ENCODE measurements at regions not wholly inside any gene's neighbourhood (a gene's known extent, or its start where the extent isn't known, plus 50 kb on each side); places are given as distances from the start of the nearest gene placed in this dataset.

- peak overlapping the region; percentile 83 to 94 for H3K4me3 ChIP-seq (ENCODE audit: control insufficient read depth in 1 of 2, extremely low read depth in 1 of 2, low read length in 1 of 2)
- Mint-ChIP-seq H3K4me1 (peaks cover 24 to 38% (median 32%) of the 10 kb centered on the region in 3 donors), H3K27ac (peak overlapping the region; percentile 60 to 68), H3K36me3 (no peaks in the 10 kb centered on the region), H3K9me3 (no peaks in the 10 kb centered on the region), H3K27me3 (peaks cover 0 to 14% of the 10 kb centered on the region in 2 donors), H3K4me3 (peak overlapping the region; percentile 80 to 84 (median 81))
- peaks cover 0 to 18% of the 10 kb centered on the region in 2 experiments for H3K27me3 ChIP-seq (replicated peaks in 1 of 2; ENCODE audit: control insufficient read depth in 2 of 2, extremely low read depth in 1 of 2, insufficient read depth in 2 of 2, low read length in 1 of 2)
- ATAC-seq (replicated peaks in 1 of 4) (peak; percentile 64 to 71 (median 68)), DNase-seq (peak; percentile 61 to 90 (median 85))
- H3K27ac ChIP-seq (ENCODE audit: low read length), result no peak overlapping the region
- ChIA-PET CTCF (interaction anchor here in 1 of 2 donors (0.6 kb wide), 1 partner anchor 51 kb away, joined by 3 read pairs; no protein-coding TSS in a partner anchor), POLR2A (no interaction called here)
- H3K9me3 ChIP-seq, result no peaks in the 10 kb centered on the region
- WGBS (ENCODE audit: insufficient coverage), result 7% methylated on average over 38 of the region's 58 CpGs
- H3K36me3 ChIP-seq (ENCODE audit: control insufficient read depth in 2 of 2, extremely low read depth in 1 of 2, insufficient read depth in 1 of 2, low read length in 1 of 2), result no peaks in the 10 kb centered on the region
- peaks cover 12 to 45% of the 10 kb centered on the region in 2 experiments for H3K4me1 ChIP-seq (ENCODE audit: control insufficient read depth in 1 of 2, extremely low read depth in 1 of 2, insufficient read depth in 2 of 2, low read length in 2 of 2)
Observed at GRCh38 chr12:107317751-107318555, 224.6 kb upstream of the CRY1 start.

GRCh38 chr12:107318556-107318805 is 225.1 kb upstream of the CRY1 start:
- Mint-ChIP-seq H3K4me3 (peak overlapping the region; percentile 80 to 84 (median 81)), H3K27ac (peak overlapping the region in 1 of 2 donors; percentile 18), H3K4me1 (peaks cover 24 to 43% (median 37%) of the 10 kb centered on the region in 3 donors), H3K27me3 (peaks cover 0 to 14% of the 10 kb centered on the region in 2 donors), H3K9me3 (no peaks in the 10 kb centered on the region), H3K36me3 (no peaks in the 10 kb centered on the region)
- H3K36me3 ChIP-seq (ENCODE audit: control insufficient read depth in 2 of 2, extremely low read depth in 1 of 2, insufficient read depth in 1 of 2, low read length in 1 of 2), result no peaks in the 10 kb centered on the region
- peak in 6 of 35 experiments; percentile 6 to 25 (median 13) for DNase-seq
- POLR2A ChIA-PET, result no interaction called here
- no peak overlapping the region for H3K27ac ChIP-seq (ENCODE audit: low read length)
- ATAC-seq (replicated peaks in 1 of 4), result no peak
- peaks cover 14 to 48% of the 10 kb centered on the region in 2 experiments for H3K4me1 ChIP-seq (ENCODE audit: control insufficient read depth in 1 of 2, extremely low read depth in 1 of 2, insufficient read depth in 2 of 2, low read length in 2 of 2)
- peaks cover 0 to 18% of the 10 kb centered on the region in 2 experiments for H3K27me3 ChIP-seq (replicated peaks in 1 of 2; ENCODE audit: control insufficient read depth in 2 of 2, extremely low read depth in 1 of 2, insufficient read depth in 2 of 2, low read length in 1 of 2)
- peak overlapping the region; percentile 83 to 94 for H3K4me3 ChIP-seq (ENCODE audit: control insufficient read depth in 1 of 2, extremely low read depth in 1 of 2, low read length in 1 of 2)
- H3K9me3 ChIP-seq, result no peaks in the 10 kb centered on the region
- CTCF ChIA-PET, result interaction anchor here in 1 of 2 donors (0.6 kb wide), 1 partner anchor 50 kb away, joined by 3 read pairs; no protein-coding TSS in a partner anchor
- under 1% methylated on average over 19 of the region's 19 CpGs for WGBS (ENCODE audit: insufficient coverage)

GRCh38 chr12:107318806-107319532 is 225.6 kb upstream of the CRY1 start:
- Mint-ChIP-seq H3K27me3 (peaks cover 0 to 14% of the 10 kb centered on the region in 2 donors), H3K27ac (peak overlapping the region in 1 of 2 donors; percentile 18), H3K4me1 (peaks cover 24 to 48% (median 42%) of the 10 kb centered on the region in 3 donors), H3K36me3 (no peaks in the 10 kb centered on the region), H3K4me3 (peak overlapping the region; percentile 80 to 84 (median 81)), H3K9me3 (no peaks in the 10 kb centered on the region)
- POLR2A ChIA-PET, result interaction anchor here in 1 of 2 donors (0.7 kb wide), 1 partner anchor 51 kb away, joined by 5 read pairs; no protein-coding TSS in a partner anchor
- ATAC-seq (replicated peaks in 1 of 4) (no peak), DNase-seq (peak in 18 of 35 experiments; percentile 4 to 44 (median 15))
- under 1% methylated on average over 72 of the region's 72 CpGs for WGBS (ENCODE audit: insufficient coverage)
- H3K4me1 ChIP-seq (ENCODE audit: control insufficient read depth in 1 of 2, extremely low read depth in 1 of 2, insufficient read depth in 2 of 2, low read length in 2 of 2), result peaks cover 14 to 48% of the 10 kb centered on the region in 2 experiments
- no peak overlapping the region for H3K27ac ChIP-seq (ENCODE audit: low read length)
- CTCF ChIA-PET, result no interaction called here
- no peaks in the 10 kb centered on the region for H3K36me3 ChIP-seq (ENCODE audit: control insufficient read depth in 2 of 2, extremely low read depth in 1 of 2, insufficient read depth in 1 of 2, low read length in 1 of 2)
- no peaks in the 10 kb centered on the region for H3K9me3 ChIP-seq
- peaks cover 0 to 18% of the 10 kb centered on the region in 2 experiments for H3K27me3 ChIP-seq (replicated peaks in 1 of 2; ENCODE audit: control insufficient read depth in 2 of 2, extremely low read depth in 1 of 2, insufficient read depth in 2 of 2, low read length in 1 of 2)
- peak overlapping the region; percentile 83 to 94 for H3K4me3 ChIP-seq (ENCODE audit: control insufficient read depth in 1 of 2, extremely low read depth in 1 of 2, low read length in 1 of 2)

- H3K27me3 Mint-ChIP-seq, result peaks cover 0 to 14% of the 10 kb centered on the region in 2 donors
- H3K9me3 Mint-ChIP-seq, result no peaks in the 10 kb centered on the region
- WGBS (ENCODE audit: insufficient coverage), result under 1% methylated on average over 60 of the region's 60 CpGs
- Histone ChIP-seq H3K9me3 (no peaks in the 10 kb centered on the region), H3K36me3 (ENCODE audit: control insufficient read depth in 2 of 2, extremely low read depth in 1 of 2, insufficient read depth in 1 of 2, low read length in 1 of 2) (no peaks in the 10 kb centered on the region), H3K27me3 (replicated peaks in 1 of 2; ENCODE audit: control insufficient read depth in 2 of 2, extremely low read depth in 1 of 2, insufficient read depth in 2 of 2, low read length in 1 of 2) (peaks cover 0 to 18% of the 10 kb centered on the region in 2 experiments), H3K27ac (ENCODE audit: low read length) (peak overlapping the region; percentile 48), H3K4me1 (ENCODE audit: control insufficient read depth in 1 of 2, extremely low read depth in 1 of 2, insufficient read depth in 2 of 2, low read length in 2 of 2) (peaks cover 14 to 48% of the 10 kb centered on the region in 2 experiments), H3K4me3 (ENCODE audit: control insufficient read depth in 1 of 2, extremely low read depth in 1 of 2, low read length in 1 of 2) (peak overlapping the region; percentile 83 to 94)
- ATAC-seq (replicated peaks in 1 of 4) (peak in 2 of 4 experiments; percentile 4 to 6), DNase-seq (peak in 19 of 35 experiments; percentile 7 to 50 (median 18))
- peak overlapping the region; percentile 80 to 89 (median 89) for H3K4me3 Mint-ChIP-seq
- H3K36me3 Mint-ChIP-seq, result no peaks in the 10 kb centered on the region
- POLR2A ChIA-PET, result interaction anchor here in 1 of 2 donors (0.7 kb wide), 1 partner anchor 50 kb away, joined by 5 read pairs; no protein-coding TSS in a partner anchor
- no peak overlapping the region for H3K27ac Mint-ChIP-seq
- CTCF ChIA-PET, result no interaction called here
- H3K4me1 Mint-ChIP-seq, result peaks cover 27 to 51% (median 46%) of the 10 kb centered on the region in 3 donors
Observed at GRCh38 chr12:107319533-107320032, 226.2 kb upstream of the CRY1 start.

- ATAC-seq (replicated peaks in 1 of 4) (peak; percentile 53 to 65 (median 61)), DNase-seq (peak; percentile 58 to 89 (median 81))
- H3K27ac ChIP-seq (ENCODE audit: low read length), result peak overlapping the region; percentile 79
- no peaks in the 10 kb centered on the region for H3K9me3 Mint-ChIP-seq
- H3K4me3 Mint-ChIP-seq, result peak overlapping the region; percentile 80 to 89 (median 89)
- POLR2A ChIA-PET, result interaction anchor here in 1 of 2 donors (0.7 to 1.0 kb wide), 5 partner anchors 11 to 1018 kb away, joined by 3 to 8 read pairs (median 3); no protein-coding TSS in a partner anchor
- peak overlapping the region; percentile 96 to 97 for H3K27ac Mint-ChIP-seq
- H3K4me3 ChIP-seq (ENCODE audit: control insufficient read depth in 1 of 2, extremely low read depth in 1 of 2, low read length in 1 of 2), result peak overlapping the region; percentile 83 to 94
- no peaks in the 10 kb centered on the region for H3K9me3 ChIP-seq
- 1% methylated on average over 34 of the region's 49 CpGs for WGBS (ENCODE audit: insufficient coverage)
- peaks cover 33 to 57% (median 53%) of the 10 kb centered on the region in 3 donors for H3K4me1 Mint-ChIP-seq
- no peaks in the 10 kb centered on the region for H3K36me3 Mint-ChIP-seq
- H3K36me3 ChIP-seq (ENCODE audit: control insufficient read depth in 2 of 2, extremely low read depth in 1 of 2, insufficient read depth in 1 of 2, low read length in 1 of 2), result no peaks in the 10 kb centered on the region
- peaks cover 0 to 14% of the 10 kb centered on the region in 2 donors for H3K27me3 Mint-ChIP-seq
- H3K27me3 ChIP-seq (replicated peaks in 1 of 2; ENCODE audit: control insufficient read depth in 2 of 2, extremely low read depth in 1 of 2, insufficient read depth in 2 of 2, low read length in 1 of 2), result peaks cover 0 to 18% of the 10 kb centered on the region in 2 experiments
- CTCF ChIA-PET, result interaction anchor here (0.6 to 1.6 kb wide), 6 partner anchors 15 to 82 kb away, joined by 3 to 15 read pairs (median 4); no protein-coding TSS in a partner anchor
- H3K4me1 ChIP-seq (ENCODE audit: control insufficient read depth in 1 of 2, extremely low read depth in 1 of 2, insufficient read depth in 2 of 2, low read length in 2 of 2), result peaks cover 14 to 48% of the 10 kb centered on the region in 2 experiments
Observed at GRCh38 chr12:107320033-107320928, 226.9 kb upstream of the CRY1 start.

All from T-cell (primary cell).